ENCODE measurements at regions not wholly inside any gene's neighbourhood (a gene's known extent, or its start where the extent isn't known, plus 50 kb on each side); places are given as distances from the start of the nearest gene placed in this dataset.

DNA sequence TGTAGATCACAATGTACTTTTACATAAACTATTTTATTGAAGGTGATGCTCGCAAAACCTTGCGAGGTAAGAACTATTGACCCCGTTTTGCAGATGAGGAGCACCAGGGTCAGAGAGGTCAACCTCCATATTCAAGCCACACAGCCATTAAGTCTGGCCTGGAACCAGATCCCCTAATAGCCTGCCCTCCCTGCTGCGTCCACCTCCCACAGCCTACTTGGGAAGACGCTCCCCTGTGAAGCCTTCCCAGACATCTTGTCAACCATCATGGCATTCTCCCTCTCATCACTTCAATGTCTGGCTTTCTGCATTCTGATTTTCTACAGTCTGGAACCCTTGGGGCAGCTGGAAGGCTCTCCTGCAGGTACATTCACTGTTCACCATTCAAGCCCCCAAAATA lies 101.0 kb downstream of the TTC32 start:
- no peaks in the 10 kb centered on the region for H3K27me3 ChIP-seq (ENCODE audit: insufficient read depth, low read length)
- no peak overlapping the region for H2AFZ ChIP-seq (ENCODE audit: low read length, unreplicated experiment)
- no peaks in the 10 kb centered on the region for H3K36me3 ChIP-seq (ENCODE audit: insufficient read depth, low read length)
- no peaks in the 10 kb centered on the region for H3K79me2 ChIP-seq (ENCODE audit: control insufficient read depth, insufficient read depth, low read length, unreplicated experiment)
- H3K27ac ChIP-seq (ENCODE audit: low read depth, low read length): no peak overlapping the region
- peaks cover 25% of the 10 kb centered on the region for H3K4me1 ChIP-seq (ENCODE audit: control insufficient read depth, insufficient read depth, low read length, unreplicated experiment)
- no peak overlapping the region for H3K4me3 ChIP-seq (ENCODE audit: low read depth, low read length)

DNA sequence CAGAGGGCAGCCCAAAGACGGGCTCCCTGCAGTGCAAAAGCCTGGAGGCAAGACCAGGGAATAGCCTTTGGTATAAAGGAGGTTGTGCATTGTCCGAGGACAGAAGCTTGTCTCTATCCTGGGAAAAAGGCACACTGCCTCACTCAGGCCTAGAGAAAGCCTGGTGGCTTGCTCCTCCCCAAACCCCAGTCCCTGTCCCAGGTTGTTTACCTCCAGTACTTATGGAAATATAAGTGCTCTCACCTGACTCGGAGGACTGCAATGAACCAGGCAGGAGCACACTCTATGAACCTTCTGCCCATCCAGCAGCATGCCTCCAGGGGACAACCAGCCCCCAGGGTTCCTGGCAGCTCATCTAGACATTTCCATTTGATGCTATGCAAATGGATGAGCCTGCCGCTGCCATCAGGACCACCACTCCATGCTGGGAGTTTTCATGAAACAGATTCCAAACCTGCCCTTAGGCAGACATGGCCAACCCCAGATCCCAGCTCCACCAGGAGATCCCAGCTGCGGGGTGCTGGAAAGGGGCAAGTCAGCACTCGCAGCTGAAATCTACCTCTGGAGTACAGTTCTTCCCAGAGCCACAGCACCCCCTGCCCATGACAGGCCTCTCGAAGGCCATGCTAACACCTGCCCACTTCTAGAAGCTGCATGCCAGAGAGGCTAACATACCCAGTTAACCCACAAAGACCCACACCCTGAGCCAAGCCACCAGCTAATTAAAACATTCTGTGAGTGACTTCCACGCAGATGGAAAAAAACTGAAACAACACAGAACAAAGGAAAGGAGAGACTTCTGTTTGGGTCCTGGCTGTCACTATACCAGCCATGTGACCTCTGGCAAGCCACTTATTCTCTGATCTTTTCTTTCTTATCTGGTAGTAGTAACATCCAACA lies 101.7 kb downstream of the TTC32 start:
- Histone ChIP-seq H3K4me1 (ENCODE audit: control insufficient read depth, insufficient read depth, low read length, unreplicated experiment) (peaks cover 25% of the 10 kb centered on the region), H3K4me3 (ENCODE audit: low read depth, low read length) (no peak overlapping the region), H3K27ac (ENCODE audit: low read depth, low read length) (no peak overlapping the region), H3K79me2 (ENCODE audit: control insufficient read depth, insufficient read depth, low read length, unreplicated experiment) (no peaks in the 10 kb centered on the region), H3K36me3 (ENCODE audit: insufficient read depth, low read length) (no peaks in the 10 kb centered on the region), H2AFZ (ENCODE audit: low read length, unreplicated experiment) (no peak overlapping the region), H3K27me3 (ENCODE audit: insufficient read depth, low read length) (no peaks in the 10 kb centered on the region)

DNA sequence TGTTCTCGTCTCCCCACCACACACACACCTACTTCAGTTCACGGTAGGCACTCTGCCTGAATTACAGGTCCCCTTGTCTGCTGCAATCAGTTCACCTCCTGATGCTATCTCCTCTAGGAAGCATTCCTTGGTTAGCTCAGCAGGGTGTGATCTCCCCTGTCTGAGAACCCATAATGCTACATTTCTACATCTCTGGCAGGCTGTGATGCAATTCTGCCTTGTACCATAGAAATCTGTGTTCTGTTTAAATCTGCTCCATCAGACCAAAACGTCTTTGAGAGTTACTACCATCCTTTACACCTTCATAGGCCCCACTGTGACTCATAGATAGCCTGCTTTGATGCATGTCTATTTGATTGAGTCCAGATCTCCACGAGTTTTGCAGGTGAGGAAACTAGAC lies 103.9 kb downstream of the TTC32 start:
- no peak overlapping the region for H3K4me3 ChIP-seq (ENCODE audit: low read depth, low read length)
- H2AFZ ChIP-seq (ENCODE audit: low read length, unreplicated experiment): no peak overlapping the region
- no peaks in the 10 kb centered on the region for H3K79me2 ChIP-seq (ENCODE audit: control insufficient read depth, insufficient read depth, low read length, unreplicated experiment)
- peaks cover 25% of the 10 kb centered on the region for H3K4me1 ChIP-seq (ENCODE audit: control insufficient read depth, insufficient read depth, low read length, unreplicated experiment)
- no peak overlapping the region for H3K27ac ChIP-seq (ENCODE audit: low read depth, low read length)
- no peaks in the 10 kb centered on the region for H3K27me3 ChIP-seq (ENCODE audit: insufficient read depth, low read length)
- H3K36me3 ChIP-seq (ENCODE audit: insufficient read depth, low read length): no peaks in the 10 kb centered on the region

DNA sequence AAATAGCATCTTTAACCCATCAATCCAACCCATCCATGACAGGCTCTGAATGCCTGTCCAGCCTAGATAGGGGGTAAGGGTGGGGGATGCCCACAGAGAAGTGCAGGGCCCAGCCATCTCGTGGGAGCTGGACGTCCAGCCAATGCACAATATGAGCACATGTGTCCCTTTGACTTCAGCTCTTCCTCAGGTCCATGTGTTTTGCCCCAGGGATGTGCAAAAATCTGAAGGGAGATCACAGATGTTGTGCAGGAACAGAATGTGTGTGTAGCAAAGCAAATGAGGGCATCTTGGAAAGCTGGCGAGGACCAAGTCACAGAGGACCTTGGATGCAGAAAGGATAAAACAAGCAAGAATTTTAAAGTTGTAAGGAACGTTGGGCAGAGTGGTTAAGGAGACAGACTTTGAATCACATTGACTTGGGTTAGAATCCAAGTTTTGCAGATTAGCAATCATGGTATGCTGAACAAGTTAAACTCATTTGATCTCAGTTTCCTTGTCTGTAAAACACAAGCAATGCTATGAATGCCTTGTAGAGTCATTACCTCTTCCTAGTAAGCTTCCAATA lies 104.5 kb downstream of the TTC32 start:
- Histone ChIP-seq H3K79me2 (ENCODE audit: control insufficient read depth, insufficient read depth, low read length, unreplicated experiment) (no peaks in the 10 kb centered on the region), H3K27ac (ENCODE audit: low read depth, low read length) (no peak overlapping the region), H3K27me3 (ENCODE audit: insufficient read depth, low read length) (no peaks in the 10 kb centered on the region), H3K4me3 (ENCODE audit: low read depth, low read length) (no peak overlapping the region), H2AFZ (ENCODE audit: low read length, unreplicated experiment) (no peak overlapping the region), H3K4me1 (ENCODE audit: control insufficient read depth, insufficient read depth, low read length, unreplicated experiment) (peaks cover 20% of the 10 kb centered on the region), H3K36me3 (ENCODE audit: insufficient read depth, low read length) (no peaks in the 10 kb centered on the region)

DNA sequence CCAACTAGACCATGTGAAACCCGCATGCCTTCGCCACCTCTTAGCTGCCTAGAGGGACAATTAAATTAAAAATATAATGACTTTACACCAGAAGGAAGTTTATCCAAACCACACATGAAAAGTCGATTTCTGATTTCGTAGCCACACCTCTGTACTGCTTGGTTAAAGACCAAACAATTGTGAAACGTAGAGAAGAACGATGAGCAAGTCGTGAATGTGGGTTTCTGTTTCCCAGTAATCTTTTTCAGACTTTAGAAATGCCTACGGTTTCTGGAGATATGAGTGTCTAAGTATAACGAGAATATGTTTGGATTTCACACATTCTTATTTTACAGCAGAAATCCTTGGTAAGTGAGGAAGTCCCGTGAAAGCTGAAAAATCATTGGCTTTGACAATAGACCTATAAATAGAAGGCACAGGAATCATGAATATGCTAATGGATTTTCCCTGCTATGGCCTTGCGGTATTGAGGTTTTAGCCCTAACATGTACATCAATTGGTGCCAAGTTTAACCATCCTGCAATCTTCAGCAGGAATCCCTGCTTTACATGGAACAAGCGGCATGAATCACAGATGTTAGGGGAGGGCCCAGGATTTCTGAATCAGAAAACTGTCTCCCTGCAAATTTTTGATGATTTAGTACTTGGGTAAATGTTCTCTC lies 105.6 kb downstream of the TTC32 start:
- H3K36me3 ChIP-seq (ENCODE audit: insufficient read depth, low read length): no peaks in the 10 kb centered on the region
- no peak overlapping the region for H3K4me3 ChIP-seq (ENCODE audit: low read depth, low read length)
- H3K27ac ChIP-seq (ENCODE audit: low read depth, low read length): no peak overlapping the region; the same call in 1 of the 2 replicates
- H3K79me2 ChIP-seq (ENCODE audit: control insufficient read depth, insufficient read depth, low read length, unreplicated experiment): no peaks in the 10 kb centered on the region
- no peaks in the 10 kb centered on the region for H3K27me3 ChIP-seq (ENCODE audit: insufficient read depth, low read length)
- H3K4me1 ChIP-seq (ENCODE audit: control insufficient read depth, insufficient read depth, low read length, unreplicated experiment): peaks cover 10% of the 10 kb centered on the region
- no peak overlapping the region for H2AFZ ChIP-seq (ENCODE audit: low read length, unreplicated experiment)

DNA sequence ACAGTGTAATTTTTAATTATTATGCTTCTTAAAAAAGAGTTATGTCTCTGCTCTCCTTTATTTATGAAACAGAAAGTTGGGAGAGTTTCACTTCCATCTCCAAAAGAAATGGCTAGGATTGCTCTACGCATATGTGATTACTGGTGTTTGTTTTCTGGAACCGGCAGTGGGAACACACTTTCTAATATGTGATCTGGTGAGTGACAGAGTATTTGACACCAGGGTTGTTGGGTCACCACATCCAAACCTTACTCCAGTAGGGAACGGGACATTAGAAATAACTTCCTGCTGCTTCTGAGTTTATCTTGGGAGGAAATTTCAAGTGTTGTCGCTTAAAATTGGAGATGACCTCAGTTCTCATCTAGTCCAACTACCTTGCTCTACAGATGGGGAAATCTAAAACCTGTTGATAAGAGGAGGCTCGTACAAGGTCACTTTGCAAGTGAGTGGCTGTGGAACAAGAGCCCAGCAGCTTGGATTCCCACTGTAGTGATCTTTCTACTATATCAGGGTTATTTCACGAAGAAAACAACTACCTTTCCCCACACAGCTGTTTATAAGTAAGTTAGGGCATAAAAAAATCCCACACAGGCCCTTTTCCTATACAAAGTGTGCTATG lies 108.5 kb downstream of the TTC32 start:
- Histone ChIP-seq H3K27ac (ENCODE audit: low read depth, low read length) (no peak overlapping the region), H3K36me3 (ENCODE audit: insufficient read depth, low read length) (no peaks in the 10 kb centered on the region), H3K4me1 (ENCODE audit: control insufficient read depth, insufficient read depth, low read length, unreplicated experiment) (no peaks in the 10 kb centered on the region), H3K79me2 (ENCODE audit: control insufficient read depth, insufficient read depth, low read length, unreplicated experiment) (no peaks in the 10 kb centered on the region), H3K4me3 (ENCODE audit: low read depth, low read length) (no peak overlapping the region), H2AFZ (ENCODE audit: low read length, unreplicated experiment) (no peak overlapping the region), H3K27me3 (ENCODE audit: insufficient read depth, low read length) (no peaks in the 10 kb centered on the region)

DNA sequence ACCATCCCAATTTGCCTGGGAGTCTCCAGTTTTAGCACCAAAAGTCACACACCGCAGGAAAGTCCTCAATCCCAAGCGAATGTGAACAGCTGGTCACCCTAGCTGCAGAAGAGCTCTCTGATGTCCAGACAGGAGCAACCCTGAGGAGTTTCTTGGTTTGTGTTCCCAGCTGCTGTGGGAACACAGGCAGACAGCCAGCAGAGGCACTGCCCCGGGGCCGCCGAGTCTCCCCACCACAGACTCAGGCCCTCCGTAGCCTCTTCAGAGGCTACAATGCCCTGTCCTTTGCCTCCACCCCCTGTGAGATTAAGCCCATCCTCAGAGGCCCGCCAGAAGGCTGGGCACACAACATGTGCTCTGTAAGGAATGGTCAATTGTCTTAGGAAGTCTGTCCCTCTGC lies 111.5 kb downstream of the TTC32 start:
- no peaks in the 10 kb centered on the region for H3K27me3 ChIP-seq (ENCODE audit: insufficient read depth, low read length)
- H3K4me1 ChIP-seq (ENCODE audit: control insufficient read depth, insufficient read depth, low read length, unreplicated experiment): peaks cover 21% of the 10 kb centered on the region
- H3K79me2 ChIP-seq (ENCODE audit: control insufficient read depth, insufficient read depth, low read length, unreplicated experiment): no peaks in the 10 kb centered on the region
- no peak overlapping the region for H3K27ac ChIP-seq (ENCODE audit: low read depth, low read length)
- no peak overlapping the region for H3K4me3 ChIP-seq (ENCODE audit: low read depth, low read length)
- no peak overlapping the region for H2AFZ ChIP-seq (ENCODE audit: low read length, unreplicated experiment)
- H3K36me3 ChIP-seq (ENCODE audit: insufficient read depth, low read length): no peaks in the 10 kb centered on the region

DNA sequence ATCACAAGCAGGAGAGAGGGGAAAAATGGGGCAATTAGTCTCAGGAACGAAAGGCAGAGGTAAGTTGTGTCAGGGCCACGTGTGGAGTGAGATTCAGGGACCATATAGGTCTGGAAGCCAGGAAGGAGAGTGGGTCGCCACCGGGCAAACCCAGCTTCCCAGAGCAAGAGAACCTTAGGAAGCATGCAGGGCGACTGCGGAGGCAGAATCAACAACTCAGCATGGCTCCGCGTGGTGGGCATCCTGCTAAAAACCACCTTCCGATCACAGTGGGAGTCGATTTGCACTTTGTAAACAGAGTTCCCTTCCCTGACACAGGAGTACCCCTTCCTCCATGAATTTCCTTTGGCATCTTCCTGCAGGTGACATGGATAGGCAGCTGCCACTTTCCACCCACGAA lies 114.6 kb downstream of the TTC32 start:
- Histone ChIP-seq H3K79me2 (ENCODE audit: control insufficient read depth, insufficient read depth, low read length, unreplicated experiment) (no peaks in the 10 kb centered on the region), H3K36me3 (ENCODE audit: insufficient read depth, low read length) (no peaks in the 10 kb centered on the region), H3K4me1 (ENCODE audit: control insufficient read depth, insufficient read depth, low read length, unreplicated experiment) (peaks cover 29% of the 10 kb centered on the region), H2AFZ (ENCODE audit: low read length, unreplicated experiment) (no peak overlapping the region), H3K4me3 (ENCODE audit: low read depth, low read length) (no peak overlapping the region), H3K27me3 (ENCODE audit: insufficient read depth, low read length) (no peaks in the 10 kb centered on the region), H3K27ac (ENCODE audit: low read depth, low read length) (peak overlapping the region; percentile 97)

DNA sequence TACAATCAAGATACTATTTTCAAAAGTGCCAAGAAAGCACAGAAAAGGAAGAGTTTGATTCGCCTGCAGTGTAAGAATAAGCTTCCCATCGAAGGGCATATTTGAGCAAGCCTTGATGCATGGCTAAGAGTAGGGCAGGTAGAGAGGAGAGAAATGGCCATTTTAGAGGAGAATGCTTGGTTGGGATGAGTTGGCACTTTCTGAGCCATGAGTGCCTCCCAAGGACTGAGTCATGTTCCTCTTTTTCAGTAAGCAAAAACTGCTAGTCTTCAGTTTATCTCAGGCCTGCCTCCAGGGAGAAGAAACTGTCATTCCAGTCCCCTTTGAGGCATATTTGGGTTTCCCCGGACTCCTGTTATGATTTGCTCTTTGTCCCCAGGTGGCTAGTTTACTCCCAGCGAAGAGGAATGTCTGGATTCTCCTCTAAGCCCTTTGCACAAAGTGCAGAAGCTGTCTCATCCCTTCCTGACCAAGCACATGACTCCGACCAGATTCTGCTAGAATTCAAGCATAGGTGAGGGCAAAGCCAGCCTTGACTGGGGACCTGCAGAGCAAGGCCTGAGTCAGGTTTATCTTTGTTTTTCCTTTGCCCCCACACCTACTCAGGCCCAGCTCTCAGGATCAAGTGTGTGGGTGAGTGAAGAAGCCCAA lies 115.2 kb downstream of the TTC32 start:
- Histone ChIP-seq H3K36me3 (ENCODE audit: insufficient read depth, low read length) (no peaks in the 10 kb centered on the region), H2AFZ (ENCODE audit: low read length, unreplicated experiment) (peak overlapping the region; percentile 86), H3K79me2 (ENCODE audit: control insufficient read depth, insufficient read depth, low read length, unreplicated experiment) (no peaks in the 10 kb centered on the region), H3K27me3 (ENCODE audit: insufficient read depth, low read length) (no peaks in the 10 kb centered on the region), H3K4me1 (ENCODE audit: control insufficient read depth, insufficient read depth, low read length, unreplicated experiment) (peaks cover 29% of the 10 kb centered on the region), H3K27ac (ENCODE audit: low read depth, low read length) (peak overlapping the region; percentile 97), H3K4me3 (ENCODE audit: low read depth, low read length) (peak overlapping the region; percentile 43; the same call in 1 of the 2 replicates)

DNA sequence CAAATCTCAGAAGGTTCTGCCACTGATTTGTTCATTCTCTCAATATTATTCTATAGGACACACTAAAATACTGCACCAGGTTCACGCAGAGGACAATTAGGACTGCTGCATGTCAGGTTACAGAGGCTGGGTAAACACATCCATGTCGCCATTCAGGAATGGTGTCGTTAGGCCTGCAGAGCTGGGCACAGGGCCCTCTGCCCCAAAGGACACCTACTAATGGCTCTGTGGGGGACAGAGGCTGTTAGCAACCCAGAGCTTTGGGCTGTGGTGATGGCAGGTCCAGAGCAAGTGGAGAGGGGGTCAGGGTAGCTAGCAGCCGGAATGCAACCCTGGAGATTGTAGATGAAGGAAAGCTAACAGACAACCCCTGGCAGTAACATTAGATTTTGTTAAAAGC lies 115.9 kb downstream of the TTC32 start:
- Histone ChIP-seq H2AFZ (ENCODE audit: low read length, unreplicated experiment) (peak overlapping the region; percentile 86), H3K4me1 (ENCODE audit: control insufficient read depth, insufficient read depth, low read length, unreplicated experiment) (peaks cover 29% of the 10 kb centered on the region), H3K79me2 (ENCODE audit: control insufficient read depth, insufficient read depth, low read length, unreplicated experiment) (no peaks in the 10 kb centered on the region), H3K27me3 (ENCODE audit: insufficient read depth, low read length) (no peaks in the 10 kb centered on the region), H3K27ac (ENCODE audit: low read depth, low read length) (peak overlapping the region; percentile 97), H3K4me3 (ENCODE audit: low read depth, low read length) (peak overlapping the region; percentile 43; the same call in 1 of the 2 replicates), H3K36me3 (ENCODE audit: insufficient read depth, low read length) (no peaks in the 10 kb centered on the region)

Measured in ACC112 (cell line).